ENCODE measurements at regions not wholly inside any gene's neighbourhood (a gene's known extent, or its start where the extent isn't known, plus 50 kb on each side); places are given as distances from the start of the nearest gene placed in this dataset.

GRCh38 chr5:35417040-35417439 lies 186.8 kb upstream of the PRLR start:
- intact Hi-C loops (cut with DNase I) = no loop called here
- 87 to 90% (median 89%) methylated on average over 4 of the region's 4 CpGs for WGBS, 3 donors
- ATAC-seq (no peak), DNase-seq (no peak)
- H3K27me3 ChIP-seq (ENCODE audit: insufficient read depth in 3 of 3, low read length in 2 of 3) = no peaks in the 10 kb centered on the region
- no peaks in the 10 kb centered on the region for H3K36me3 ChIP-seq (ENCODE audit: insufficient read depth in 1 of 2, low read depth in 1 of 2)
- H3K9me3 ChIP-seq = no peaks in the 10 kb centered on the region
- no peak overlapping the region for H3K27ac ChIP-seq
- no peaks in the 10 kb centered on the region for H3K4me1 ChIP-seq
- no peak for TF ChIP-seq CTCF (IDR thresholded peaks at IDR 0.05)
- H3K4me3 ChIP-seq = no peak overlapping the region

DNA sequence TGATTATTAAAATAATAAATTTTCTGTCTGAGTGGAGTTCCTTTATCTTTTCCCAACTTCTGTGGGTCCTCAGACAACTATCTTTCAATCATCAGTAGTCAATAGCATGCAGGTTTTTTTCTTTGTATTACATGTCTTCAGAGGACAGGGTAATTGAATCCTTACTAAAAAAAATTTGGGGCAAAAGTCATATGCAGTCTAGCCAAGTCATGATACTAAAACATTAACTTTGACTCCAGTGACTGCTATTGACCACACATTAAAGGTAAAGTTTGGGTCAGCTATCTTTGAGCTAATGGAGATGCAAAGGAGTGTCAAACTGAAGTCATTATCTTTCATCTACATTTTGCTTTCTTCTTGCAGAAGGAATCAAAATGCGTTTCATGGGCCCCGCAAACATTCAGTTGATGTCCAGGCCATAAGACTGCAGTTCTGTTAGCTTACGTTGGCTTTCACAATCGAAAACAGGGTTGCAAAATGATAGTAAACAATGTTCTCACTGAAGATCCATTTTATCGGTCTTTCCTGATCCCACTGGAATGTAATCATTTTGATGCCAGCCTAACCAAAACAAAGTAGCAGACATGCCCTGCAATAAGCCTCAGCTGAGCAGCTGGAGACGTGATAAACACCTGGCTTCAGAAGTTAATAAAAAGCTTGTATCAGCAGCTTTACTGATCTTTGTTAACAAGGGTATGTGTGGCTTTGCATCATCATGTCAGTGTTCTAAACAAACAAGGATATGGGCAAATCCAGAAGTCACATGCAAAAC lies 186.1 kb upstream of the PRLR start:
- H3K4me3 ChIP-seq = no peak overlapping the region
- no peaks in the 10 kb centered on the region for H3K9me3 ChIP-seq
- DNase-seq (no peak), ATAC-seq (no peak)
- H3K27ac ChIP-seq = no peak overlapping the region
- H3K4me1 ChIP-seq = no peaks in the 10 kb centered on the region
- H3K36me3 ChIP-seq (ENCODE audit: insufficient read depth in 1 of 2, low read depth in 1 of 2) = no peaks in the 10 kb centered on the region
- TF ChIP-seq CTCF (IDR thresholded peaks at IDR 0.05) = no peak
- intact Hi-C loops (cut with DNase I) = no loop called here
- 53 to 65% (median 55%) methylated on average over 6 of the region's 6 CpGs for WGBS, 3 donors
- no peaks in the 10 kb centered on the region for H3K27me3 ChIP-seq (ENCODE audit: insufficient read depth in 3 of 3, low read length in 2 of 3)

- DNase-seq (no peak), ATAC-seq (no peak)
- intact Hi-C loops (cut with DNase I) = no loop called here
- Histone ChIP-seq H3K27ac (no peak overlapping the region), H3K36me3 (ENCODE audit: insufficient read depth in 1 of 2, low read depth in 1 of 2) (no peaks in the 10 kb centered on the region), H3K4me1 (no peaks in the 10 kb centered on the region), H3K27me3 (ENCODE audit: insufficient read depth in 3 of 3, low read length in 2 of 3) (no peaks in the 10 kb centered on the region), H3K4me3 (no peak overlapping the region), H3K9me3 (no peaks in the 10 kb centered on the region)
- no peak for TF ChIP-seq CTCF (IDR thresholded peaks at IDR 0.05)
- 85 to 88% (median 87%) methylated on average over 2 of the region's 2 CpGs for WGBS, 3 donors
Observed at GRCh38 chr5:35415309-35415708, 185.0 kb upstream of the PRLR start.

- intact Hi-C loops (cut with DNase I) = no loop called here
- no peaks in the 10 kb centered on the region for H3K4me1 ChIP-seq
- no peak for ATAC-seq
- no peaks in the 10 kb centered on the region for H3K36me3 ChIP-seq (ENCODE audit: insufficient read depth in 1 of 2, low read depth in 1 of 2)
- whole genome bisulfite sequencing, 3 donors = 76 to 92% (median 84%) methylated on average over 1 of the region's 1 CpG
- H3K4me3 ChIP-seq = no peak overlapping the region
- TF ChIP-seq CTCF (IDR thresholded peaks at IDR 0.05) = no peak
- H3K9me3 ChIP-seq = no peaks in the 10 kb centered on the region
- DNase-seq = no peak
- H3K27ac ChIP-seq = no peak overlapping the region
- H3K27me3 ChIP-seq (ENCODE audit: insufficient read depth in 3 of 3, low read length in 2 of 3) = no peaks in the 10 kb centered on the region
Observed at GRCh38 chr5:35409361-35409760, 179.1 kb upstream of the PRLR start.

GRCh38 chr5:35408146-35408545 lies 177.9 kb upstream of the PRLR start:
- 75 to 86% (median 80%) methylated on average over 2 of the region's 2 CpGs for WGBS, 3 donors

More at GRCh38 chr5:35408146-35408545, 177.9 kb upstream of the PRLR start:
- DNase-seq = no peak
- no peak overlapping the region for H3K27ac ChIP-seq
- TF ChIP-seq CTCF (IDR thresholded peaks at IDR 0.05) = no peak
- no peaks in the 10 kb centered on the region for H3K36me3 ChIP-seq (ENCODE audit: insufficient read depth in 1 of 2, low read depth in 1 of 2)
- no peaks in the 10 kb centered on the region for H3K9me3 ChIP-seq
- no peak for ATAC-seq
- intact Hi-C loops (cut with DNase I) = no loop called here
- H3K4me3 ChIP-seq = no peak overlapping the region
- no peaks in the 10 kb centered on the region for H3K4me1 ChIP-seq
- H3K27me3 ChIP-seq (ENCODE audit: insufficient read depth in 3 of 3, low read length in 2 of 3) = no peaks in the 10 kb centered on the region

Data from psoas muscle (tissue), 7 donors.